Upper lobe of left lung (tissue), 4 donors: ENCODE measurements at regions not wholly inside any gene's neighbourhood (a gene's known extent, or its start where the extent isn't known, plus 50 kb on each side); places are given as distances from the start of the nearest gene placed in this dataset.

Experiments
- CTCF ChIP-seq, 6 experiments: fragments of 450-650 bp in 4 of 6; fragments of 200-600 bp in 2 of 6; sonication (generic) in 2 of 6; IDR thresholded peaks; one replicate each; pipeline ENCODE4 v1.5.1; 2016 to 2019; ENCODE audit warnings: antibody characterized with exemption in 6 of 6
- EP300 ChIP-seq, 4 donors: sonication (generic); formaldehyde crosslinking; IDR thresholded peaks; one replicate each; pipeline ENCODE4 v1.5.1; 2017; ENCODE audit warnings: antibody characterized with exemption in 4 of 4, control low read depth in 2 of 4

- TF ChIP-seq EP300 (IDR thresholded peaks at IDR 0.05): no peak
- TF ChIP-seq CTCF (IDR thresholded peaks at IDR 0.05): no peak
Measured at GRCh38 chr1:37158113-37158749, 123.9 kb upstream of the GRIK3 start.
